ENCODE measurements at regions not wholly inside any gene's neighbourhood (a gene's known extent, or its start where the extent isn't known, plus 50 kb on each side); places are given as distances from the start of the nearest gene placed in this dataset.

- Histone ChIP-seq H3K9me3 (no peaks in the 10 kb centered on the region), H3K9ac (no peak overlapping the region), H3K4me2 (no peak overlapping the region), H3K4me3 (no peak overlapping the region), H3K4me1 (peaks cover 23% of the 10 kb centered on the region), H3K27ac (no peak overlapping the region), H3K36me3 (no peaks in the 10 kb centered on the region), H3K27me3 (no peaks in the 10 kb centered on the region), H4K20me1 (no peaks in the 10 kb centered on the region)
- no peak for TF ChIP-seq Cebpa-rat (IDR thresholded peaks at IDR 0.05)
Observed at GRCh38 chr7:47032536-47032908, 549.4 kb downstream of the TNS3 start.

DNA sequence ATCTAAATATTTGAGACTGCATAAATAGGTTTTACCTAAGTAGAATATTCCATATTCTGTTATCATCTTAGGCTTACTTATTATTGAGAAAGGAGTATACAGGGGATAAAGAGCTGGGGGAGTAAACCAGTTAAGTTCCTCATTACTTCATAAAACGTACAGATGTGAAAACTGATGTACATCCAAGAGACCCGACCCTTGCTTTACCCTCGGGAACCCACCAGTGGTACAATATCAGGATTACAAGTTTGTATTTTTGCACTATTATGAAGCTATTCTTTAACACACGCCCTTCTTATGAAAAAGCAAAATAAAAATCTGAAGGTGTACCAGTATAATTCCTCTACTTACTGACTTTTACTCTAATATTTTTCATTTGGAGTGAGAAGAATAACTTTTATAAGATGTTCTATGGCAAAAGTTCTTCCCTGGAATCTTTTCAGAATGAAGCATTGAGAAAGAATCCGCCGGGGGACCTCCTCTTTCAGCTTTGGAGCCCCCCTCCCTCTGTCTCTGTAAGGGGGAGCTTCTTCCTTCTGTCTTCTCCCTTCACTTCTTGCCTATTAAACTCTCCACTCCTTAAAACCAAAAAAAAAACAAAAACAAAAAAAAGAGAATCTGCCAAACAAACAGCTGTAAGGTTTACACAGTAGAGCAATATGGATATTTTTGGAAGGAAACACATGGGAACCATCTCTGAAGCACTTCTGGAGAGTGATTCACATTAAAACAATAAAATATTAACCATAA lies 550.0 kb downstream of the TNS3 start:
- no peaks in the 10 kb centered on the region for H3K36me3 ChIP-seq
- H3K4me2 ChIP-seq: no peak overlapping the region
- no peaks in the 10 kb centered on the region for H3K9me3 ChIP-seq
- H3K9ac ChIP-seq: no peak overlapping the region
- H3K27ac ChIP-seq: no peak overlapping the region
- H3K4me1 ChIP-seq: peaks cover 21% of the 10 kb centered on the region
- no peak for TF ChIP-seq Cebpa-rat (IDR thresholded peaks at IDR 0.05)
- H3K4me3 ChIP-seq: no peak overlapping the region
- no peaks in the 10 kb centered on the region for H3K27me3 ChIP-seq
- H4K20me1 ChIP-seq: no peaks in the 10 kb centered on the region

- Histone ChIP-seq H3K9ac (no peak overlapping the region), H4K20me1 (no peaks in the 10 kb centered on the region), H3K4me3 (no peak overlapping the region), H3K4me1 (peaks cover 26% of the 10 kb centered on the region), H3K27me3 (no peaks in the 10 kb centered on the region), H3K9me3 (no peaks in the 10 kb centered on the region), H3K36me3 (no peaks in the 10 kb centered on the region), H3K27ac (no peak overlapping the region), H3K4me2 (peak overlapping the region; percentile 20; the same call in 1 of the 2 replicates)
- no peak for TF ChIP-seq Cebpa-rat (IDR thresholded peaks at IDR 0.05)
Observed at GRCh38 chr7:47028284-47028683, 553.6 kb downstream of the TNS3 start.

- no peak for TF ChIP-seq Cebpa-rat (IDR thresholded peaks at IDR 0.05)
- H4K20me1 ChIP-seq: no peaks in the 10 kb centered on the region
Observed at GRCh38 chr7:47027695-47028240, 554.1 kb downstream of the TNS3 start.

DNA sequence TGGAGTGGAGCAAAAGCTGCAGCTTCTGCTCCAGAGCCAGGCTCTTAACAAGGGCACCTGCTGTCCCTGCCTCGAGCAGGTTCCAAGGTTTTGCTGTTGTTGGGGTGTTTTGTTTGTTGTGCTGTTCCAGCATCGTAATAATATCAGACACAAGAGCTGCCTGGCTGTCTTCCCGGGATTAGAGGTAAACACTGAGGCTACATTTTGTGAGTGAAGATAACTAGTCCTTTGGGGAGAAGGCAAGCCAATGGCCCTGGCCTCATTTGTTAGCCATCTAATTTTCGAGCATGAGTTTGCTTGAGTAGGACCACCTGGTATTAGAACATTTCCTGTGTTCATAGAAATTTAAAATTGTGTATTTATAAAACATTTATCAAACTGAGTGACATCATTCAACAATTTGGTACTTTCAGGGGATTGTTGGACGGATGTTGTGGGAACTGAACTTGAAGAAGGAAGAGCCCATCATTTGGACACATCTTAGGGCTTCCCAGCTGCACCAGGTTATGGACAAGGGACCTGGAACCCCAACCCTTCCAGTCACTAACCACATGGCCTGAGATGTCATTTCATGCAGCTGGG lies 555.0 kb downstream of the TNS3 start:
- H3K9ac ChIP-seq: no peak overlapping the region
- peaks cover 26% of the 10 kb centered on the region for H3K4me1 ChIP-seq
- H3K4me3 ChIP-seq: no peak overlapping the region
- no peaks in the 10 kb centered on the region for H4K20me1 ChIP-seq
- H3K9me3 ChIP-seq: no peaks in the 10 kb centered on the region
- H3K36me3 ChIP-seq: no peaks in the 10 kb centered on the region
- TF ChIP-seq Cebpa-rat (IDR thresholded peaks at IDR 0.05): no peak
- H3K27ac ChIP-seq: no peak overlapping the region
- no peak overlapping the region for H3K4me2 ChIP-seq
- H3K27me3 ChIP-seq: no peaks in the 10 kb centered on the region

More at GRCh38 chr7:47027695-47028240, 554.1 kb downstream of the TNS3 start:
- peak overlapping the region; percentile 20; the same call in 1 of the 2 replicates for H3K4me2 ChIP-seq
- H3K27me3 ChIP-seq: no peaks in the 10 kb centered on the region
- no peak overlapping the region for H3K27ac ChIP-seq
- no peak overlapping the region for H3K4me3 ChIP-seq
- peaks cover 26% of the 10 kb centered on the region for H3K4me1 ChIP-seq
- H3K9me3 ChIP-seq: no peaks in the 10 kb centered on the region
- H3K36me3 ChIP-seq: no peaks in the 10 kb centered on the region
- no peak overlapping the region for H3K9ac ChIP-seq

DNA sequence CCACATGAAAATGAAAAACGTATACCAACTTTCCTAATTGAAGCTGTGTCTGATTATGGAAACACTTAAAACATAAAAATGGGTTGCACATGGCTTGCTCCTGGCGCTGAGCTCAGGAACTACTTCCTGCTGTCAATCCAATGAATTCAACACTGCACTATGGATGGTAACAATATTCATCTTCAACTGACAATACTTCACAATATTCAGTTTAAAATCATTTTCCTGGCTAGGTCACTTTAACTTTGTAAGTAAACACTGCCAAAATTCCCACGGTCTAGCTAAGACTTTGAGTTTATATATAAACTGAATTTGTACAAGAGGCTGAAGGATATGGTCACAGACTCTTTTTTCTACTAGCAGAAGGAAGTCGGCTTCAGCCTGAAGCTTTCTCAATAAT lies 556.9 kb downstream of the TNS3 start:
- H3K27ac ChIP-seq: no peak overlapping the region
- no peaks in the 10 kb centered on the region for H3K27me3 ChIP-seq
- H3K4me2 ChIP-seq: peak overlapping the region; percentile 55
- no peaks in the 10 kb centered on the region for H4K20me1 ChIP-seq
- H3K36me3 ChIP-seq: no peaks in the 10 kb centered on the region
- H3K4me1 ChIP-seq: peaks cover 26% of the 10 kb centered on the region
- TF ChIP-seq Cebpa-rat (IDR thresholded peaks at IDR 0.05): no peak
- H3K9ac ChIP-seq: no peak overlapping the region
- H3K4me3 ChIP-seq: no peak overlapping the region
- no peaks in the 10 kb centered on the region for H3K9me3 ChIP-seq

DNA sequence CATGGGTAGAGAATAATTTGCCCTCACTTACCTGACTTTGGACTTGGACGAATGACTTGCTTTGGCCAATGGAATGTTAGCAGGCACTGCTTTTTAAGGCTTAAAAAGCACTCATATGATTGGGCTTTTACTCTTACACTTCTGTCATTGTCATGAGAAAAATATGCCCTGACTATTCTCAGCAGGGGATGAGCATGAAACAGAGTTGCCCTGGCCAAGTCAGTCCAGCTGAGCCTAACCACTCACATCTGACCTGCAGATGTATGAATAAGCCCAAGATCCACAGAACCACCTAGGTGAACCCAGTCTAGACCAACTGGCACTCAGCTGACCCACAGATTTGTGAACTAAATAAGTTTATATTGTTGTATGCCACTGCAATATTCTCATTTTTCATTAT lies 573.5 kb downstream of the TNS3 start:
- Histone ChIP-seq H3K27ac (no peak overlapping the region), H4K20me1 (no peaks in the 10 kb centered on the region), H3K36me3 (no peaks in the 10 kb centered on the region), H3K4me3 (no peak overlapping the region), H3K4me2 (no peak overlapping the region), H3K4me1 (no peaks in the 10 kb centered on the region), H3K27me3 (no peaks in the 10 kb centered on the region), H3K9me3 (no peaks in the 10 kb centered on the region), H3K9ac (no peak overlapping the region)
- no peak for TF ChIP-seq Cebpa-rat (IDR thresholded peaks at IDR 0.05)

DNA sequence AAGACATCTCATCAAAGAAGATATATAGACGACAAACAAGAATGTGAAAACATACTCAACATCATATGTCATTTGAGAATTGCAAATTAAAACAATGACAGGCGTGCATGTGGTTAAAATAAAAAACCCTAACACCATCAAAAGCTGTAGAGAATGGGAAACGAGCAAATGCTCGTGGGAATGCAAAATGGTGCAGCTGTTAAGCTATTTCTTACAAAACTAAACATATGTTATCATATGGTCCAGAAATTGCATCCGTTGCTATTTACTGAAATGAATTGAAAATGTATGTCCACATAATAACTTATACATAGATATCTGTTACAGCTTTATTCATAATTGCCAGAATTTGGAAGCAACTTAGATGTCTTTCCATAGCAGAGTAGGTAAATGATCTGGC lies 574.4 kb downstream of the TNS3 start:
- H3K4me1 ChIP-seq: no peaks in the 10 kb centered on the region
- no peak overlapping the region for H3K4me2 ChIP-seq
- no peaks in the 10 kb centered on the region for H3K27me3 ChIP-seq
- H3K9ac ChIP-seq: no peak overlapping the region
- no peak overlapping the region for H3K4me3 ChIP-seq
- H3K9me3 ChIP-seq: no peaks in the 10 kb centered on the region
- no peak for TF ChIP-seq Cebpa-rat (IDR thresholded peaks at IDR 0.05)
- no peaks in the 10 kb centered on the region for H3K36me3 ChIP-seq
- no peaks in the 10 kb centered on the region for H4K20me1 ChIP-seq
- H3K27ac ChIP-seq: no peak overlapping the region

GRCh38 chr7:47000561-47000960 lies 581.4 kb downstream of the TNS3 start:
- Histone ChIP-seq H3K27me3 (no peaks in the 10 kb centered on the region), H3K4me1 (no peaks in the 10 kb centered on the region), H3K4me3 (no peak overlapping the region), H3K36me3 (no peaks in the 10 kb centered on the region), H4K20me1 (no peaks in the 10 kb centered on the region), H3K9ac (no peak overlapping the region), H3K27ac (no peak overlapping the region), H3K4me2 (no peak overlapping the region), H3K9me3 (no peaks in the 10 kb centered on the region)
- no peak for TF ChIP-seq Cebpa-rat (IDR thresholded peaks at IDR 0.05)

DNA sequence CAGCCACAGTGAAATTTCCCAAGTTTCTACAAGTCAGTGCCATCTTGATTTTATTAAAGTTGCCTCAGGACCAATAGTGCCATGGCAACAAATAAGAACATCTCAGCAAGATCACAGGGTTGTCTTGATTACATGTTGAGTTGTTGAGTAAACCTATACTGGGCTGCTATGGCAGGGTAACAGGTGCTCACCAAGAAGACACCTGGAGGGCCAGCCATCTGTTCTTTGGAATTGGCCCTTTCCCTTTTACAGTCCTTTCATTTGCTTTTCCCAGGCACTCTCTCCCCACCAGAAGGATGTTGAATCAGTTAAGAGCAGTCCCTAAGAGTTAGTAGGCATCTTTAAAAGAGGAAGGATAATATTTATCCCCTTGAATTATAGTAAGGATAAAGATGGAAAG lies 582.0 kb downstream of the TNS3 start:
- Histone ChIP-seq H3K9me3 (no peaks in the 10 kb centered on the region), H3K9ac (no peak overlapping the region), H3K4me2 (no peak overlapping the region), H3K27me3 (no peaks in the 10 kb centered on the region), H3K36me3 (no peaks in the 10 kb centered on the region), H3K27ac (no peak overlapping the region), H3K4me3 (no peak overlapping the region), H4K20me1 (no peaks in the 10 kb centered on the region), H3K4me1 (no peaks in the 10 kb centered on the region)
- TF ChIP-seq Cebpa-rat (IDR thresholded peaks at IDR 0.05): no peak
